K562 (cell line): ENCODE measurements at regions not wholly inside any gene's neighbourhood (a gene's known extent, or its start where the extent isn't known, plus 50 kb on each side); places are given as distances from the start of the nearest gene placed in this dataset.

Experiments
- ATAC-seq: fragments of 200-7000 bp; cut with Tn5 transposase; 3 replicates; pipeline ENCODE4 v1.9.1; 2020; ENCODE audit warnings: moderate library complexity
- BruUV-seq: library from RNA; stranded (reverse); fragments of 400-500 nt; replicated peaks from 2 replicates; lab custom pipeline; 2021; lab: Mats Ljungman, UMichigan
- CTCF ChIA-PET: fragments of 300-600 bp; formaldehyde crosslinking; extraction: SDS; loops from one replicate; lab custom pipeline; 2021; ENCODE audit warnings: low intra/inter-chr PET ratio; lab: Yijun Ruan, JAX
- POLR2A ChIA-PET: fragments of 300-600, 350-650 bp; sonication (Branson Sonifier 250); formaldehyde crosslinking; extraction: SDS; loops from one replicate; lab custom pipeline; 2021; ENCODE audit warnings: antibody characterized with exemption, inconsistent platforms; lab: Yijun Ruan, JAX
- DNase-seq, 4 experiments: peaks; one replicate each; pipeline versions ENCODE4 v3.0.0 to v3.0.0-alpha.2; 2011 to 2018; ENCODE audit warnings: low spot score in 3 of 4, mixed read lengths in 3 of 4; ENCODE audit errors: extremely low read depth in 1 of 4
- FAIRE-seq: peaks from 2 replicates; lab custom pipeline; 2011; peaks lifted over from hg19 to GRCh38; lab: Jason Lieb, UNC
- H2AFZ ChIP-seq: 2 replicates; pipeline ENCODE4 v1.6.0; 2011; ENCODE audit warnings: low read depth, low read length, control low read depth, inconsistent platforms
- H3K27ac ChIP-seq: fragments of 200-600 bp; 3 replicates; pipeline ENCODE4 v1.8.0; 2011; ENCODE audit warnings: low read depth, mild to moderate bottlenecking, control low read depth, inconsistent platforms, low read length, moderate library complexity, mixed read lengths; ENCODE audit errors: extremely low read depth
- H3K27me3 ChIP-seq, 2 experiments: fragments of 300-600 bp in 1 of 2; 2 replicates in 1 of 2; 3 replicates in 1 of 2; pipeline versions ENCODE4 v1.6.0 to v1.8.0; 2011; ENCODE audit warnings: inconsistent platforms in 2 of 2, low read length in 2 of 2, mild to moderate bottlenecking in 1 of 2, mixed read lengths in 1 of 2, moderate library complexity in 1 of 2; ENCODE audit not compliant: control insufficient read depth in 2 of 2, insufficient read depth in 2 of 2
- H3K36me3 ChIP-seq: fragments of 300-600 bp; 3 replicates; pipeline ENCODE4 v1.8.0; 2011; ENCODE audit warnings: mild to moderate bottlenecking, low read length, inconsistent platforms; ENCODE audit not compliant: control insufficient read depth, insufficient read depth
- H3K4me1 ChIP-seq, 2 experiments: fragments of 200-600 bp in 1 of 2; replicated peaks in 1 of 2; 2 replicates in 1 of 2; 3 replicates in 1 of 2; pipeline versions ENCODE4 v1.5.1 to v1.8.0; 2011; ENCODE audit warnings: inconsistent platforms in 2 of 2, low read length in 2 of 2, mild to moderate bottlenecking in 1 of 2, mixed read lengths in 1 of 2, moderate library complexity in 1 of 2; ENCODE audit not compliant: control insufficient read depth in 2 of 2, insufficient read depth in 2 of 2
- H3K4me2 ChIP-seq: 2 replicates; pipeline ENCODE4 v1.6.1; 2011; ENCODE audit warnings: low read length, control low read depth, inconsistent platforms, mixed read lengths; ENCODE audit not compliant: insufficient read depth
- H3K4me3 ChIP-seq: fragments of 200-600 bp; sonication (generic), shearing (Covaris generic); 2 replicates; pipeline ENCODE4 v1.5.1; 2016; ENCODE audit warnings: control low read depth, inconsistent platforms
- H3K79me2 ChIP-seq: fragments of 200-600 bp; 3 replicates; pipeline ENCODE4 v1.8.0; 2011; ENCODE audit warnings: low read length, inconsistent platforms; ENCODE audit not compliant: control insufficient read depth, insufficient read depth
- H3K9ac ChIP-seq, 2 experiments: 2 replicates each; pipeline versions ENCODE4 v1.6.0 to v1.6.1; 2011; ENCODE audit warnings: low read depth in 2 of 2, low read length in 2 of 2, control low read depth in 1 of 2, inconsistent platforms in 1 of 2, mild to moderate bottlenecking in 1 of 2, mixed read lengths in 1 of 2; ENCODE audit not compliant: insufficient read depth in 1 of 2
- H3K9me1 ChIP-seq: one replicate; pipeline ENCODE4 v1.6.0; 2011; ENCODE audit warnings: inconsistent platforms, mild to moderate bottlenecking, low read length, moderate library complexity; ENCODE audit not compliant: control insufficient read depth, insufficient read depth
- H3K9me3 ChIP-seq: replicated peaks from 2 replicates; pipeline ENCODE4 v1.5.1; 2011; ENCODE audit warnings: low read depth, low read length, inconsistent platforms; ENCODE audit not compliant: control insufficient read depth, insufficient read depth
- H4K20me1 ChIP-seq: replicated peaks from 2 replicates; pipeline ENCODE4 v1.6.1; 2011; ENCODE audit warnings: low read length, inconsistent platforms, mixed read lengths; ENCODE audit not compliant: control insufficient read depth, insufficient read depth
- CHD1 ChIP-seq: fragments of 200-600 bp; sonication (generic); IDR thresholded peaks from one replicate; pipeline ENCODE4 v1.6.1; 2012; ENCODE audit warnings: mild to moderate bottlenecking, moderate library complexity, low read length, inconsistent platforms
- MCM7 ChIP-seq, 2 experiments: fragments of 450-650 bp; IDR thresholded peaks; 2 replicates each; pipeline ENCODE4 v1.6.1; 2016 to 2018
- MEF2D ChIP-seq: conservative IDR thresholded peaks from 2 replicates; pipeline ENCODE4 v1.6.1; 2016; ENCODE audit warnings: low read depth, missing genetic modification characterization, missing compliant biosample characterization
- MYNN ChIP-seq, 2 experiments: sonication (generic); formaldehyde crosslinking in 1 of 2; IDR thresholded peaks; 2 replicates each; pipeline versions ENCODE4 v1.5.0 to v1.6.1; 2016 to 2020; ENCODE audit warnings: antibody characterized with exemption in 1 of 2, missing genetic modification reagents in 1 of 2
- NR2C2 ChIP-seq, 2 experiments: fragments of 200-800 bp in 1 of 2; sonication (Bioruptor generic) in 1 of 2; sonication (generic) in 1 of 2; formaldehyde crosslinking in 1 of 2; IDR thresholded peaks; 2 replicates each; pipeline versions ENCODE4 v1.6.1 to v1.8.0; 2016 to 2022; ENCODE audit warnings: mild to moderate bottlenecking in 1 of 2, missing compliant biosample characterization in 1 of 2, missing genetic modification characterization in 1 of 2, missing genetic modification reagents in 1 of 2
- NRF1 ChIP-seq, 2 experiments: fragments of 450-650 bp; IDR thresholded peaks in 1 of 2; conservative IDR thresholded peaks in 1 of 2; 2 replicates each; pipeline ENCODE4 v1.6.1; 2014; ENCODE audit warnings: mild to moderate bottlenecking in 2 of 2
- RBM17 ChIP-seq: fragments of 200-400 bp; formaldehyde crosslinking; IDR thresholded peaks from 2 replicates; pipeline ENCODE4 v1.6.1; 2017; ENCODE audit warnings: low read depth, mild to moderate bottlenecking, low read length, borderline replicate concordance
- SMARCE1 ChIP-seq: fragments of 450-650 bp; IDR thresholded peaks from 2 replicates; pipeline ENCODE4 v1.7.1; 2016; ENCODE audit warnings: mild to moderate bottlenecking
- TOE1 ChIP-seq, 2 experiments: fragments of 450-650 bp in 1 of 2; sonication (generic) in 1 of 2; formaldehyde crosslinking in 1 of 2; IDR thresholded peaks; 2 replicates each; pipeline versions ENCODE4 v1.7.1 to v1.8.0; 2016 to 2022; ENCODE audit warnings: borderline replicate concordance in 2 of 2, mild to moderate bottlenecking in 2 of 2, antibody characterized with exemption in 1 of 2, inconsistent platforms in 1 of 2, low read depth in 1 of 2, missing genetic modification reagents in 1 of 2, moderate library complexity in 1 of 2
- ZBTB2 ChIP-seq: fragments of 450-650 bp; IDR thresholded peaks from 2 replicates; pipeline ENCODE4 v1.6.1; 2016; ENCODE audit warnings: antibody characterized with exemption
- ZSCAN29 ChIP-seq: fragments of 450-650 bp; IDR thresholded peaks from 2 replicates; pipeline ENCODE4 v1.6.1; 2017
- in situ Hi-C: fragments of 300-500 bp; cut with MboI; formaldehyde crosslinking; loops from 4 replicates; pipeline ENCODE4 v1.15.0; 2018; ENCODE audit warnings: inconsistent platforms, mixed read lengths
- intact Hi-C: fragments of 100-400 bp; cut with micrococcal nuclease; formaldehyde crosslinking; loops from 2 replicates; pipeline ENCODE4 v1.14.2; 2022

GRCh38 chr18:38534073-38534472 is 968.5 kb upstream of the CELF4 start:
- intact Hi-C loops (no loop called here), in situ Hi-C loops (no loop called here)
- no TSS peak for BruUV-seq
- Histone ChIP-seq H2AFZ (no peak overlapping the region), H3K4me1 (no peaks in the 10 kb centered on the region), H3K27me3 (no peaks in the 10 kb centered on the region), H3K36me3 (no peaks in the 10 kb centered on the region), H3K9ac (no peak overlapping the region)
- DNase-seq, result no peak
- no peak for ATAC-seq
- ChIA-PET CTCF (no interaction called here), POLR2A (no interaction called here)
- FAIRE-seq, result no peak
- TF ChIP-seq SMARCE1 (no peak), MEF2D (tag) (no peak), MYNN (IDR thresholded peaks at IDR 0.05) (no peak), MYNN (CRISPR knock-in tag; IDR thresholded peaks at IDR 0.05) (no peak), NRF1 (conservative IDR thresholded peaks at IDR 0.05 in 1 of 2, IDR thresholded peaks at IDR 0.05 in 1 of 2) (no peak), CHD1 (no peak), ZSCAN29 (no peak), TOE1 (IDR thresholded peaks at IDR 0.05; ENCODE audit: borderline replicate concordance) (no peak), TOE1 (CRISPR knock-in tag; IDR thresholded peaks at IDR 0.05; ENCODE audit: borderline replicate concordance, low read depth) (no peak), NR2C2 (CRISPR knock-in tag; IDR thresholded peaks at IDR 0.05) (no peak), NR2C2 (tag; IDR thresholded peaks at IDR 0.05) (no peak), RBM17 (no peak), ZBTB2 (no peak), MCM7 (IDR thresholded peaks at IDR 0.05) (no peak)
- TF ChIP-seq, all 486 proteins: peak for 0
- H3K27ac ChIP-seq, result no peak overlapping the region
- no peak overlapping the region for H3K4me3 ChIP-seq
- no peaks in the 10 kb centered on the region; the same call in 1 of the 2 replicates for H3K9me3 ChIP-seq
- H3K79me2 ChIP-seq, result no peaks in the 10 kb centered on the region
- H3K4me2 ChIP-seq, result no peak overlapping the region
- no peaks in the 10 kb centered on the region for H3K9me1 ChIP-seq
- no peaks in the 10 kb centered on the region for H4K20me1 ChIP-seq
